Kidney epithelial cell (primary cell): ENCODE measurements at regions not wholly inside any gene's neighbourhood (a gene's known extent, or its start where the extent isn't known, plus 50 kb on each side); places are given as distances from the start of the nearest gene placed in this dataset.

Source experiments
- DNase-seq: peaks from one replicate; pipeline ENCODE4 v3.0.0-alpha.2; 2010; ENCODE audit warnings: low read depth
- H3K27me3 ChIP-seq: 2 replicates; pipeline ENCODE4 v1.6.0; 2011; ENCODE audit warnings: low read length; ENCODE audit not compliant: control insufficient read depth, insufficient read depth
- H3K36me3 ChIP-seq: 2 replicates; pipeline ENCODE4 v1.5.1; 2011; ENCODE audit warnings: low read length; ENCODE audit not compliant: control insufficient read depth, insufficient read depth
- H3K4me3 ChIP-seq: 2 replicates; pipeline ENCODE4 v1.5.1; 2011; ENCODE audit warnings: low read depth, mild to moderate bottlenecking, control low read depth, low read length
- TF ChIP-seq, protein P1 (sequence below): IDR thresholded peaks from 2 replicates; pipeline ENCODE4 v1.5.1; 2011; ENCODE audit warnings: mild to moderate bottlenecking, moderate library complexity, low read length, control low read depth, inconsistent platforms; ENCODE audit not compliant: insufficient read depth, poor library complexity, severe bottlenecking

DNA sequence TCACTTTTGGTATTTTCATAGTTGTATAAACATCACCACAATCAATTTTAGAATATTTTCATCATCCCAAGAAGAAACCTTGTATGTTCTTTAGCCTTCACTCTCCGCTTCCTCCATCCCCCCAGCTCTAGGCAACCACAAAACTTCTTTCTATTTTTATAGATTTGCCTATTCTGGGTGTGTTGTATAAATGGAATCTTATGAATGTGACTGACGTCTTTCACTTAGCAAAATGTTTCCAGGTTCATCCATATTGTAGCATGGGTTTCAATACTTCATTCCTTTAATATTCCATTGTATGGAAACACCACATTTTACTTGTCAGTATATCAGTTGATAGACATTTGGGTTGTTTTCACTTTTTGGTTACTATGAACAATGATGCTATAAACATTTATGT, 335.8 kb upstream of the GOLIM4 start:
- TF ChIP-seq, protein P1, sequence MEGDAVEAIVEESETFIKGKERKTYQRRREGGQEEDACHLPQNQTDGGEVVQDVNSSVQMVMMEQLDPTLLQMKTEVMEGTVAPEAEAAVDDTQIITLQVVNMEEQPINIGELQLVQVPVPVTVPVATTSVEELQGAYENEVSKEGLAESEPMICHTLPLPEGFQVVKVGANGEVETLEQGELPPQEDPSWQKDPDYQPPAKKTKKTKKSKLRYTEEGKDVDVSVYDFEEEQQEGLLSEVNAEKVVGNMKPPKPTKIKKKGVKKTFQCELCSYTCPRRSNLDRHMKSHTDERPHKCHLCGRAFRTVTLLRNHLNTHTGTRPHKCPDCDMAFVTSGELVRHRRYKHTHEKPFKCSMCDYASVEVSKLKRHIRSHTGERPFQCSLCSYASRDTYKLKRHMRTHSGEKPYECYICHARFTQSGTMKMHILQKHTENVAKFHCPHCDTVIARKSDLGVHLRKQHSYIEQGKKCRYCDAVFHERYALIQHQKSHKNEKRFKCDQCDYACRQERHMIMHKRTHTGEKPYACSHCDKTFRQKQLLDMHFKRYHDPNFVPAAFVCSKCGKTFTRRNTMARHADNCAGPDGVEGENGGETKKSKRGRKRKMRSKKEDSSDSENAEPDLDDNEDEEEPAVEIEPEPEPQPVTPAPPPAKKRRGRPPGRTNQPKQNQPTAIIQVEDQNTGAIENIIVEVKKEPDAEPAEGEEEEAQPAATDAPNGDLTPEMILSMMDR, result no peak
- no peak for DNase-seq
- H3K36me3 ChIP-seq, result no peaks in the 10 kb centered on the region
- H3K27me3 ChIP-seq, result no peaks in the 10 kb centered on the region
- no peak overlapping the region for H3K4me3 ChIP-seq

DNA sequence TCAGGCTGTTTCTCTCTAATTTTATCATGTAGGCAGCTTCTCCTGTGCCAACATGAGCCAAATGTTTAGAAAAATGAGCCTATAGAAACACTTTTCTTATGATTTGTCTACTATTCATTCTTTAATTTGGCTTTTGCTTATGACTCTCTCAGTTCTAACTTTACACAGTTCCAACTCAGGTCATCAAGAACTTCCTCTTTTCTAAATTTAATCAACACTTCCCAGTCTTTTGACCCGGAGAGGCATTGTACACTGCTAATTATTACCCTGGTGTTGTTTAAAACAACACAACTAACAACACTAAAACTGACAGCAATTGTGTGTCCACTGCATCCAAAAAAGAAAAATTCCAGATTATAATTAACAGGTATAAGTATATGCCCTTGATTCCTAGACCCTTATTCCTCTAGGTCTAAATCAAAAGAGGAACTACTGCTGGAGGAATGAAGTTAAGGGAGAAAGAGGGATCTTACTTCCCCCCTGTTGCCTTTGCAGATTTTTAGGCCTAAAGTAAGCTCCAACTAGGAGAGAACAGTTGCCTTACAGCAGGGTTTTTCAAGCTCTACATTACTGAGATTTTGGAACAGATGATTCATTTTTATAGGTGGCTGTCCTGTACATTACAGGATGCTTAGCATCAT, 332.2 kb upstream of the GOLIM4 start:
- Histone ChIP-seq H3K4me3 (no peak overlapping the region), H3K36me3 (no peaks in the 10 kb centered on the region), H3K27me3 (no peaks in the 10 kb centered on the region)
- TF ChIP-seq, protein P1, result no peak
- no peak for DNase-seq

DNA sequence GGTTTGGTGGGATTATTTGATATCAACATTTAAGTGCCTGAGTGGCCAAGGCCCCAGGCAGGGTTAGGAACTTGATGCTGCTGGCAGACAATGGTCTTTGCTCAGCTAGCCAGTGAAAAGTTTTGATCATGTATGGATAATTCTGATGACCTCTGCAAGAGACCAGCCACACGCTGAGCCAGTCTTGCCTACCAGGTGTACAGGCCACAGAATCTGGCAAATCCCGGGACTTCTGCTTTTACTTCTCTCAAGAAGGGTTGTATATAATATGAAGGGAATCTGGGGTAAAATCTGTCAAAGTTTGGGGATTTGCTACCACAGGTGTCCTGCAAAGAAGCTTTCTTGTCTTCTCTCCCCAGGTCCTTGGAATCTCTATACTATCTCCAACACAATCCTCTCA, 331.4 kb upstream of the GOLIM4 start:
- Histone ChIP-seq H3K27me3 (no peaks in the 10 kb centered on the region), H3K36me3 (no peaks in the 10 kb centered on the region), H3K4me3 (no peak overlapping the region)
- no peak for DNase-seq
- TF ChIP-seq, protein P1, result no peak

DNA sequence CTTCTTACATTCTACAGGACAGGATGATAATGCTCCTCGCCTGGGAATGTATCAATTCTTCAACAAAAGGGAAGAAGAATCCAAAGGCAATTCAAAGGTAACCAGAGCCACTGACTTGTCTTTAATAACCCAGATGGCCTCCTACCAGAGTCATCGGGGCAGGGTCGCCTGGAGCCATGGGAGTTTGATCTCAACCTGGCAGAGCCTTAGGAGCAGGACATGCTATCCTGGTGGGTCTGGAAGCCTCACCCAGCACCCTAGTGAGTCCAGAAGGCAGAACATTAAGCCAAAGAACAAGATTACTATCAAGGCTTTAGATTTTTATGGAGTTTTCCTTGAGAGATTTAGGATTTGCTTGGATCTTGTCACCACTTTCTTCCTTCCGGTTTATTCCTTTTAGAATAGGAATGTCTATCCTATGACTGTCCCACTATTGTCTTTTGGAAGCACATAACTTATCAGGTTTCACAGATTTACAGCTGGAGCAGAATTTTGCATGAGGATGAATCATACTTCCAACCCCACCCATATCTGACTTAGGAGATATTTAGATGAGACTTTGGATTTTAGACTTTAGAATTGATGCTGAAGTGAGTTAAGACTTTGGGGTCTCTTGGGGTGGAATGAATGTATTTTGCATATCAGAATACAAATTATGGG, 330.3 kb upstream of the GOLIM4 start:
- no peak for DNase-seq
- Histone ChIP-seq H3K36me3 (no peaks in the 10 kb centered on the region), H3K27me3 (no peaks in the 10 kb centered on the region), H3K4me3 (no peak overlapping the region)
- TF ChIP-seq, protein P1, result no peak

DNA sequence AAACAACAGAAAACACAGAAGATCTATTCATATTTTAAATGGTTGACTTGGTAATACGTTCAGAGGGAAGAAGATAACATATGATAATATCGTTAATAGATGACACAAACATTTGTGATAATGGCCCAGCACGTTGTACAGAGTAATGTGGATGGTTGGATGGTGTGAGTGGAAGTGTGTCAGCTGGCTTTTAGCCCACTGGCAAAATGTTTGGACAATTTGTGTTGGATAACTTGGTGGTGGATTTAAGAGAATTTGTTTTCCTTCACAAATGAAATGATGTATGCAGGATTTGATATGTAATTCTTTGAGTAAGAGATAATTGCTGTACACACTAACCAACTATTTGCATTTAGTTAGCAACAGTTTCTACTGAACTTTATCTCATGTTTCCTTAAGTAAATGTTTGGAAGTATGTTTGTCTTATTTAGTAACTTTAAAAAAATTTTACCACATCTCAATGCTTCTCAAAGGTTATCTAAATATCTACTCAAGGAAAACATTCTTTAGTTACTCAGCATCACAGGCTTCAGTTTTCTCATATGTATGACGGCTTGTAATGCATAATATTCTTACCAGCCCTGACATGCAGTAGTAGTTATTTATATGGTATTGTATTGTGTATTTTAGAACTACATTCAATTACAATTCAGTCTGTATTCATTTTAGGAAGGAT, 328.5 kb upstream of the GOLIM4 start:
- TF ChIP-seq, protein P1, result no peak
- H3K27me3 ChIP-seq, result no peaks in the 10 kb centered on the region
- DNase-seq, result no peak
- no peak overlapping the region for H3K4me3 ChIP-seq
- no peaks in the 10 kb centered on the region for H3K36me3 ChIP-seq

DNA sequence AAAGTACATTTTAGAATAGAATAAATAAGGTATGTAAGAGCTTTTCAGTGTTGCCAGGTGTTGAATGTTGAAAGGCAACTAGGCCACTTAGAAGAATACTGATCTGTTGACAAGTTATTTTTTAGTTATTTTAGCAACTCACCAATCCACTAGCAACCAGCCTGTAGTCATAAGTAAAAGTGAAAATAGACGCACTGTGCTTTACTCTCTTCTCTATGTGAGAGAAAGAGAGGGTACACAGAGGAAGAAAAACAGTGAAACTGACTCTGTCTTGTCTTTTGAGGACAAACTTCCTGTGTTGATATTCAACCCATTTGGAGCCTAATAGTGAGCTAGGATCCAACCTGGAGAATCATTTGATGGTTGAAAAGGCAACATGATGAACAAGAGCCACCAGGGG, 327.1 kb upstream of the GOLIM4 start:
- TF ChIP-seq, protein P1, result no peak
- Histone ChIP-seq H3K4me3 (no peak overlapping the region), H3K27me3 (no peaks in the 10 kb centered on the region), H3K36me3 (no peaks in the 10 kb centered on the region)
- no peak for DNase-seq
